ENCODE measurements at regions not wholly inside any gene's neighbourhood (a gene's known extent, or its start where the extent isn't known, plus 50 kb on each side); places are given as distances from the start of the nearest gene placed in this dataset.
"Not testable (repeated sequence)": the region's sequence is repeated elsewhere in the genome, so short reads cannot be mapped to it uniquely, and the experiment has no call there.

DNA sequence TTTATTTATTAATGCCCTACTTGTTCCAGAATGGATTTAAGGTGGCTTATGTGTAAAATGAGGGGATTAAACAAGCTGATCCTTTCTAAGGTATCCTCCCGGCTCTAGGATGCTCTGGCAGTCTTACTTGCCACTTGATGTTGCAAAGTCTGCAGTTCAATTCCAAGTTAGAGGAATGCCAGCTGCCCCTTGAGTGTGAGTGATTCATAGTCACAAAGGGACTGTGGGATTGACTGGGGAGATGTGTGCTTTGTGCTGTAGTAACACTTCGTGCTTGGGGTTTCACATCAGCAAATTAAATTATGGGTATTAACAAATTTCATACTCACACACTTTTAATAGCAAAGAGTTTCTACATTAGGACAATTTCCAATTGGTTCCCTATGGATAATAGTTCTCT is 550.8 kb upstream of the CADM1 start:
- no peak overlapping the region for H3K4me3 ChIP-seq (ENCODE audit: low read length)
- DNase-seq (ENCODE audit: low read depth, low spot score), result no peak

DNA sequence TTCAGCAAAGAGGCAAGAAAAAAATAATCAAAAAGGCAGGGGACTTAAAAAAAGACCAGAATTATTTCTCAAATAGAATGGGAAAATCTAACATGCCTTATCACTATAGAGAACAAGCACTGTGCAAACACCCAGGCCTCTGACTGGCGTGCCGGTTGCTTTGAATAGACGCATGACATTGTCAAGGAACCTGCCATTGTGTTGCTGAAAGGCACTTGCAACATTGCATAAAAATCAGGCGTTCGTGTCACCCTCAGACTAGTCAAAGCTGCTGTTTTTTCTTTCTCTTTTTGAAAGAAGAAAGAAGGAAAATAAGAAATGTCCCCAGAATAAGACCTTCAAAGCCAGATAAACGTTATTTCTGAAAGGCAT is 549.3 kb upstream of the CADM1 start:
- DNase-seq (ENCODE audit: low read depth, low spot score), result no peak
- H3K4me3 ChIP-seq (ENCODE audit: low read length), result no peak overlapping the region

DNA sequence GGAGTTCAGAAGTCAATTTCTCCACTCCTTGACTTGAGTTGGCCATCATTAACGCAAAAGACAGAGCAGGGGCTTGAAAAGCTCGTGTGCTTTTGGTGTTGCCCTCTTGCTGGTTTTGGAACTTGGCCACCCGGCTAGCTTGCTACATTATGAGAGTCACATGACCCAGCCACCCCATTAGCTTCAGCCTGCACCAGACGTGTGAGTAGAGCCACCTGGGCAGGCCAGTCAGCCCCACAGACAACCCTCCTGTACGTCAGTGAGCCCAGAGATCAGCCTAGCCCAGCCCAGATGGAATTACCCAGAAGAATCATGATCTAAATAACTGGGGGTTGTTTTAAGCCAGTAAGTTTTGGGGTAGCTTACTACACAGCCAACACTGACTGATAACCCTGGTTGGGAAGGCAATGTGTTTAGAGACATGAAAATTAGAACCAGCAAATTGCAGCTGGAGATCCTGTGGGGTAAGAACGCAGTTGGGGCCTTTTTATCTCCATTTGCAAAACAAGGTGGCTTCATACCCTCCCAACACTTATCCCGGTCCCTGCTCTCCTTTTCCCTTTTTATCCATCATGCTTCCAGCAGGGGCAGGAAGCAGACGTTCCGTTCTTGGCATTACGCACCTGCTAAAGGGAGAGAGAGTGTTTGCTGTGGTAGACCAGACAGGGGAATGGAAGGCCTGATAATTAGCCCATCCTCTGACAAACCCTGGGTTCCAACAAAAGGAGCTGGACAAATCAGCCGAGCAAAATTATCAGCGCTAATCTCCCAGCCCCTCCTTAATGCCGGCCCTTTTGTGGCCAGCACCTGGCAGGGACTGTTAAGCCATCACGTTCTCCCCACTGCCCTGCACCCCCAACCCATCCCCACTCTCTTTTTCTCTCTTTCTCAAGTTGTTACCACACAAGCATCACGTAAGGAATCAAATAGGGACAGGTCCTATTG is 548.7 kb upstream of the CADM1 start:
- no peak overlapping the region for H3K4me3 ChIP-seq (ENCODE audit: low read length)
- DNase-seq (ENCODE audit: low read depth, low spot score), result no peak

DNA sequence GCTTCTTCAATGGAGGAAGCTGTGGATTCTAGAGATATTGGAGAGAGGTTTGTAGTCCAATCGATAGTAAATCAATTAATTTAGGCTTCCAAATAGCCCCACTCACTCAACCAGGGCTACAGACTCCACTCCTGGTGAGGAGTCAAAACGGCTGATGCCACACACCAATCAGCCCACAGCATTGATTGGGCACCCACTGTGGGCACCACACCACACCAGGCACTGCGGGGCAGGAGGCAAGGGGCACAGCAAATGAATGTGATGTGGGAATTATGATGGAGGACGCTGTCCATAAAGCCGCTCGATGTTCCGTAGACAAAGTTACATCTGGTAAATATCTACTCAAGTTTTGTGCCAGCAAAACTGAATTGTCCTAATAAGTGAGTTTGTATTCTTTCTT is 547.3 kb upstream of the CADM1 start:
- no peak overlapping the region for H3K4me3 ChIP-seq (ENCODE audit: low read length)
- DNase-seq (ENCODE audit: low read depth, low spot score), result no peak

DNA sequence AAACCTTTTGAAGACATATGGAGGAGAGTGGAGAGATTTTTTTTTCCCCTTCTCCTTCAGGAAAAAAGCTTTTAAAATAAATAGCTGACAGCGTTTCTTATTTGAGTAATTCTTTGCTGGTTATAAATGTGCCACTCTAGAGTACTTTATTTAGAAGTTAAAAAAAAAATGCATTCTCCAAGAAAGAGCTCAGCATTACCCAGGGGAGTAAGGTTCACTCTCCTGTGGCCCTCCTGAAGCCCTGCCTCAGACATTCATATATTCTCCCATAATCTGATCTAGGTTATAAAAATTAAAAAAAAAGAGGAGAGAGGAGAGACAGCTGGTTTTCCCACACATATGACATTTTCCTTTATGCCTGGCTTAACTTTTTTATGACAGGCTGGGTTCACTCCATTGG is 545.2 kb upstream of the CADM1 start:
- DNase-seq (ENCODE audit: low read depth, low spot score), result no peak
- H3K4me3 ChIP-seq (ENCODE audit: low read length), result no peak overlapping the region

DNA sequence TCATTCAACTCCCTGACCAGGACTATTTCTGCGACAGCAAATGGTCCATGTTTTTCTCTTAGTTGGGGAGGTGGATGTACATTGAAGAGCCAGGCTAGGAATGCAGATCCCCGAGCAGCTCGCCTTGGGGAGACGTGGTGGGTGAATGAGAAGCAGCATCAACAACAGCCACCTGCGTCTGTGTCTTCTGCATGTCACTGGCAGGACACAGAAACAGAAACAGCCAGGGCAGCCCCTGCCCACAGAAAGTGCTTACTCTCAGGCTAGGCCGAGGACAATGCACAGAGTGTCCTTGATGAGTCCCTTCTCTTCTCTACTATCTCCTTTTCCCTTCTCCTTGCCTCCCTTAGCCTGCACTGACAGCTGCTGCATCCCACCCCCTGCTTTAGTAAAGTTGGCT is 541.9 kb upstream of the CADM1 start:
- no peak for DNase-seq (ENCODE audit: low read depth, low spot score)
- H3K4me3 ChIP-seq (ENCODE audit: low read length), result no peak overlapping the region

DNA sequence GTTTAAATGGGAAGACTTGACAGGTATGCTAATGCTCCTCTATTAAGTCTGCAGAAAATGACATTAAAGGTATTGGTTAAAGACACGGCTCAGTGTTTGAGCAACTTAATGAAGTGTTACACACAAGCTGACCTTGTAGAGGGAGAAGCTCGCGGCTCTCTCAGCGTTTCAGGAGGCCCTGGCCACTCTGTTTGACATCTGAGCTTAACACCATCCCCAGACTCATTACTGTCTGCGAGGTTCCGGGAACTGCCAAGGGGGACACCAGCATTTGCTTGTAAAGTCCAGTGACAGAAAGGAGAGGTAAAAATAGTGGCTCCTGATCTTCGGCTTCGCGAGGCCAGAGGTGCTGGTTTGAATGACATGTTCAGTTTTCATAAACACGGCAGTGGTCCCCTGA is 540.7 kb upstream of the CADM1 start:
- no peak overlapping the region for H3K4me3 ChIP-seq (ENCODE audit: low read length)
- no peak for DNase-seq (ENCODE audit: low read depth, low spot score)

DNA sequence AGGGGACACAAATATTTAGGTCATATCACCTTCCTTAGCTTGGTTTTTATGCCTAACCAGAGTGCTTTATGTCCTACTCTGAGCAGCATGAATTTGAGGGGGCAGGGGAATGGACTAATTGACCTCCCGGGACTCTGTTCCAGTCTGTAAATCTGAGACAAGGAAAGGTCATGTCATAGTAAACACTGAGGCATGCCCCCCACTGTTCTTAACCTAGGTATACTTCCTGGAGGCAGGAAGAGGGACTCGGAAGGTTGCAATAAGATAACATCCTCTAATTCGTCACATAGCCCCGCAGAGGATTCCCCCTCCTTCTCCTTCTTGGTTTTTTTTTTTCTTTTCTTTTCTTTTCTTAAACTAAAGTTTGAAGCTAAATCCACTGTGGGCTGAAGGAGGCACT is 540.3 kb upstream of the CADM1 start:
- DNase-seq (ENCODE audit: low read depth, low spot score), result no peak
- no peak overlapping the region for H3K4me3 ChIP-seq (ENCODE audit: low read length)

DNA sequence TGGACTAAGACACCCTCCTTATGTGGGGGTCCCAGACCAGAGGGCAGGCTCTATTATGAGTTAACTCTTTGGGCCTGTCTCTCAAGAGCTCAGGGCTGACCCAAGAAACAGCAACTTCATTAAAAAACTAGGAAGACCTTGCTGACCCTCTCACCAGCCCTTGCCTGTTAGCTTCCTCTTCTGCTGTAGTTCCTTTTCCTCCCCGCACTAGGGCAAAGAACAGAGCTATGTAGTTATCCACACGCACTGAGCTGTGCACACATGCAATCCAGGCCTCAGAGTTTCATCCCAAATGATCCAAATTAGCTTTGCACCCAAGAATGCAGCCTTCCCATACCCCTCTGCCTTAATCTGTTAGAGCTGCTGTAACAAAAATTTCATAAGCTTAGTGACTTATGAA is 539.6 kb upstream of the CADM1 start:
- DNase-seq (ENCODE audit: low read depth, low spot score), result no peak
- no peak overlapping the region for H3K4me3 ChIP-seq (ENCODE audit: low read length)

DNA sequence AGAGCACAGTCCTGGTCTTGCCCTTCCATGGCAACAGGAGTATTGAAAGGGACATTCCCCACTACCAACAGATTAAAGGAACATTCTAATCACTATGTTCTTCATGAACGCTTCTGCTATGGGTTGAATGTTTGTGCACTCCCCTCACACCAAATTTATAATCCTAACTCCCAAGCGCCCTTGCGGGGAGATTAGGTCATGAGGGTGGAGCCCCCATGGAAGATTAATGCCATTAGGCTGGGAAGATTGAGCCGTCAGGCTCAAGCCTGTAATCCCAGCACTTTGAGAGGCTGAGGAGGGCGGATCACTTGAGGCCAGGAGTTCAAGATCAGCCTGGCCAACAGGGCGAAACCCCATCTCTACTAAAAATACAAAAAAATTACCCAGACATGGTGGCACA is 538.8 kb upstream of the CADM1 start:
- not testable (repeated sequence) for H3K4me3 ChIP-seq (ENCODE audit: low read length); DNase-seq (ENCODE audit: low read depth, low spot score)

DNA sequence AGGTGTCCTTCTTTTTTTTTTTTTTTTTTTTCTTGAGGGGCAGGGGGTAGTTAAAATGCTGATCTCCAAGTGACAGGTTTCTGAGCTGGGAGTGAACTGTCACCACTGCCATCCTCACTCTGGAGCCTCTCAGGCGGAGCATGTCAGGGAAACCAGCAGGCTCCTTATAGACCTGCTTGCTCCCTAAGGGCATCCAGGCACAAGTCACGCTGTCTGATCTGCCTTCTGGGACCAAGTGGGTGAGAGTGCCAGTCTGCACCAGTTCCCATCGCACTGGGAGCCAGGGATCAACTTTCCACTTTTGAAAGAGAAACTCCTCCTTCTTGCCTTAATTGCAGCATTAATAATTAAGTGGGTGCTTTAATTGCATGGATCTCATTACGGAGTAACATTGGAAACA is 537.9 kb upstream of the CADM1 start:
- no peak for DNase-seq (ENCODE audit: low read depth, low spot score)
- no peak overlapping the region for H3K4me3 ChIP-seq (ENCODE audit: low read length)

DNA sequence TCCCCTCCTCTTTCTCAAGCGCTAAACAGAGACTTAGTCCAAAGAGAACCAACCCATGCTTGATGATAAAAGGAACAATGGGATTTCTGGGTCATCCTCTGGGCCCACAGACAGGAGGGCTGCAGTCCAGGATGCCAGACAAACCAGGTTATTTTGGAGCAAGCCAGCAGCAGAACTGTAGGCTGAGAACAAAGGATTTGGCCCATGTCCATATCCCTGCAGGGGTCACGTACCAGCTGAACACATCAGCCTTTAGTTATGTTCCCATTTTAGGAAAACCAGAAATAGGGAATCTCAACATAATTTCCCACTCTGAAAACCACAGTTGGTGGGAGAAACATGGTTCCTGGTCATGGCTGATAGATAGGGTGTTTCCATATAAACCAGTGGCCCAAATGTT is 533.6 kb upstream of the CADM1 start:
- DNase-seq (ENCODE audit: low read depth, low spot score), result no peak
- no peak overlapping the region for H3K4me3 ChIP-seq (ENCODE audit: low read length)

DNA sequence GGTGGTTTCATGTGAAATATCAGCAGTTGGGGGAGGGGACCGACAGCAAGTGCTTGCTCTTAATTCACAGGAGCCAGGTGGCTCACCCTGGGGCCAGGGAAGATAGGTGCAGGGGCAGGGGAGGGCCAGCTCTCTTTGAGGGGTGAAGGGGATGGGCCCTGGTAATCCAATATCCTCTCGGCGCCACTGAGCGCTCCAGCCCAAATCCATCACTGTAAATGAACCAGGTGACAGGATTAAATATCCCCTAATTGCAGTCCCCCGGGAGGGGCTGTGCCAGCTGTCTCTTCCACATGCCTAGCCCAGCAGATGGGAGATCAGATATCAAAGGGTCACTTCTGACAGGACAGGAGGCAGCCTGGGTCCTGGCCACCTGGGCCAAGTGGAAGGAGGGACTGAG is 531.8 kb upstream of the CADM1 start:
- no peak overlapping the region for H3K4me3 ChIP-seq (ENCODE audit: low read length)
- no peak for DNase-seq (ENCODE audit: low read depth, low spot score)

DNA sequence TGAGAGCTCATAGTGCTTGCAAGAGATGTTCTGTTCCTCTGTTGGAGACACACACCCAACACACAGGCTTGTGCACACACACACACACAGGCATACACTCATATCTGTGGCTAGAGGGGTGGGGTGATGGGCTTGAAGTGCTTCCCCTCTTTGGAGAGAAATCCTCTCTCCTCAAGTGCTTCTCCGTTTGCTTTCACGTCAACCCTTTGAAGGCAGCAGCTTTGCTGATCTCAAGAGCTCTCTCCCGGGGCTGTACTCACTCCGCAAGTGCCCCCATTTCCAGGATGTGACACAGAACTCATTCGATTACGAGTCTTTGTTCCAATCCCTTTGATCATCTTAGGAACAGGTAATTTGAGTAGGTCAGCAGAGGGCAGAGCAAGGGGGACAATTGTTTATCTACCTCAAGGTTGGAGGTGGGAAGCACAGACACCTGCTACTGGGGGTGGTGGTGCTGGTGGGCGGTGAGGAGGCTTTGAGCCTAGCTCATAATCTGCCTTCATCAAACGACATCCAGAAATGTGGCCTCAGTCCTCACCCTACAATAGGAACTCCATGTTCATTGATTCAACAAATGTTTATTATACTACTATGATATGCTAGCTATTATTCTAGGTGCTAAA is 529.8 kb upstream of the CADM1 start:
- no peak overlapping the region for H3K4me3 ChIP-seq (ENCODE audit: low read length)
- DNase-seq (ENCODE audit: low read depth, low spot score), result no peak

DNA sequence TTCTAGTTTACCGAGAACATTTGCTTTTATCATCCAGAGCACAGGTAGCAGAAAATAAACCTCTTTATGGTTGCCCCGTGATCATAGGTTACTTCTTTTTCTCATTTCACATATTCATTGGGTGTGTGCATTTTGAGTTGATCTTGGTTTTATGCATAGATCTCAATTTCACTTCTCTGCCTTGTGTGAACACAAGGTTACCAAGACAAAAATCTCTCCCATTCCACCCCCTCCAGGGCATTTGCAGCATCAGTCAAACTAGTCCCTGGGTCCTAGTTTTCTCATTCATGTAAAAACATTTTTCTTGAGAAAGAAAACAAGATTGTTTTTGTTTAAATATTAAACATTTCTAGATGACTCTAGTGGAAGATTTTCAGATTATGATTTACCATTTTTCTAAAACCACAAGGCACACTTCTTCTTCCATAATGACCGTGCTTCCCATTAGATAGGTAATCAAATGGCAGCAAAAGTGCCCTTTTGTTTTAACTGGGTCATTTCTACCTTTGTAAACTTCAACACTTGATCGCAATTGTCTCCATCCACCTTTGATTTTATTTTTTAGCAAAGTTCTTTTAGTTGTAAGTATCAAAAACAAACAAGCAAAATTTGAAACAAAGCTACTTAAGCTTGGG is 526.6 kb upstream of the CADM1 start:
- no peak overlapping the region for H3K4me3 ChIP-seq (ENCODE audit: low read length)
- no peak for DNase-seq (ENCODE audit: low read depth, low spot score)

DNA sequence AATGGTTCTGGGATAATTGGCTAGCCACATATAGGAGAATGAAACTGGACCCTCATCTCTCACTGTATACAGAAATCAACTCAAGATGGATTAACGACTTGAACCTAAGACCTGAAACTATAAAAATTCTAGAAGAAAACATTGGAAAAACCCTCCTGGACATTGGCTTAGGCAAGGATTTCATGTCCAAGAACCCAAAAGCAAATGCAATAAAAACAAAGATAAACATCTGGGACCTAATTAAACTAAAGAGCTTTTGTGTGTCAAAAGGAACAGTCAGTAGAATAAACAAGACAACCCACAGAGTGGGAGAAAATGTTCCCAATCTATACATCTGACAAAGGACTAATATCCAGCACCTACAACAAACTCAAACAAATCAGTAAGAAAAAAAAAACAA is 524.3 kb upstream of the CADM1 start:
- not testable (repeated sequence) for DNase-seq (ENCODE audit: low read depth, low spot score); H3K4me3 ChIP-seq (ENCODE audit: low read length)

DNA sequence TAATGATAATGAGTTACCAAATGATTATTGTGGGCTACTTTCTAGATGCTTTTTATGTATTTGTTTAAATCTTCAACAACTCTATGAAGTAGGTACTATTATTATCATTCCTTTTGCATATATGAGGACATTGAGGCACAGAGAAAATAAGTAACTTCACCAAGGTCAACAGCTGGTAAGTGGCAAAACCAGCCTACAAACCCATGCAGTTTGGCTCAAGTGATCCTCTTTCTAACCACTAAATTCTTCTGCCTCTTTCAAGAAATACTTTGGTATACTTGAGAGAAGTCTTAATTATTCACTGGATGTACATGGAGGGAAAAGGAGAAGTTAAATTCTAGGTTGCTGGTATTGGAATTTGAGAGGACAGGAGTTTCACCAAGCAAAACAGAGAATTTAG is 495.2 kb upstream of the CADM1 start:
- no peak for DNase-seq (ENCODE audit: low read depth, low spot score)

DNA sequence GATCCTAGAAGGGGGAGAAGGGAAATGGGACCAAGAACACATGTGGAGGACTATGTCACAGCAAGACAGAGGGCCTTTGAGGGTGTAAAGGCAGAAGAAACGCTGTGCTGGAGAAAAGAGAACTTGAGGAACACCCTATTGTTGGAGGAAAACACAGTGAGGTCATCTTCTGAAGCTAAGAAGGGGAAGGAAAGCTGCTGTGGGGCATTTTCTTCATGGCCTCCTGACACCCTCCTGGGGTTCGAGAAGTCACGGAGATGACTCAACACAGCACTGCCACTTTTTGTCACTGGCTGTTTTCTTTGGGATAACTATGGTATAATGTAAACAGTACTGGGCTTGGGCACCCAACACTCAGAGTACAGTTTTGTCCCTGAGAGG is 492.6 kb upstream of the CADM1 start:
- no peak for DNase-seq (ENCODE audit: low read depth, low spot score)
- H3K4me3 ChIP-seq (ENCODE audit: low read length), result no peak overlapping the region

More for the DNA sequence above, 495.2 kb upstream of the CADM1 start:
- no peak overlapping the region for H3K4me3 ChIP-seq (ENCODE audit: low read length)

DNA sequence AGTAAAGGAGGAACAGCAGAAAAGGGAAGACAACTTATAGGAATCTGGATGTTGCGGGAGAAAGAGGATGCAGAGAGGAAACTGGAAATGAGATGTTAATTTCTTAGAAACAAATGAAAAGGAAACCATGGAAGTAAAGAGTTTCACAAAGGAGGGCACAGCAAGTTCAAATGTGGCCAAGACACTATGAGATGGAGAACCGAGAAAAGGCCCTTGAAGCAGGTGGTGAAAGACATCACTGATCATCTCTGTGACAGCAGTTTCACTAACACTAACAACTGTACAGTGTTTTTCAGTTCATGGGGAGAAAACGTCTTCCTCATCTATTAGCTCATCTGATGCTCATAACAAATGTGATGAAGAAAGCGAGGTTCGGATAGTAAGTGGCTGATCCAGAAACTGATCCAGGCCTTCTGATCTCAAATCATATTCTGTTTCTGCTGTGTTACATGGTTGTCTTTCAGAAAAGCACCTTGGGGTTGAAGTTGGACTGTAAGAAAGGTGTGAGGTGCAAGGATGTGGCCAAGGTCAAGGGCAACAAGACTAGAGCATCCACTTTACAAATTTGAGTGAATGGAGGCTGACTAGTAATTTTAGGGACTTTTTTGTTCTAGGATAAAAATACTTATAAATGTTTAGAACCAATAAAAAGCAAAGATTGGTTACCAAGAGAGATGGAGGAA is 492.1 kb upstream of the CADM1 start:
- H3K4me3 ChIP-seq (ENCODE audit: low read length), result no peak overlapping the region
- no peak for DNase-seq (ENCODE audit: low read depth, low spot score)

DNA sequence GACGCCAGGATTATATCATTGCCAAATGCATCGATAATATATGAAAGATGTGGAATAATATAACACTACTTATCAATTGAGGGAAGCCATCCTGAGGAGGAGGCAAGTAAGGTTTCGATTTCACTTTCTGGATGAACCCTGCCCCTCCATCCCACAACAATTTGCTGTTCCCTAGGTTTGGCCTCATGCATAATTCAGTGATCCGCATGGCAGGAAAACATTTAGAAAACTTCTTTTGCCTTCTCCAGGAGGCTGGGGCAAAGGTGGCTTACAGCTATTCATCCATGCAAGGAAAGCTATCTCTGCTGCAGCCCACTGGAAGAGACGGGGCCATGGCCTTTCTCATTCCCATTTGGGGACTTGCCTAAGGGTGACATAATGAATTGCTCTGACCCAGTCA is 489.4 kb upstream of the CADM1 start:
- DNase-seq (ENCODE audit: low read depth, low spot score), result no peak
- no peak overlapping the region for H3K4me3 ChIP-seq (ENCODE audit: low read length)

All from Jurkat, Clone E6-1 (cell line).